EL (cell line): ENCODE measurements at regions not wholly inside any gene's neighbourhood (a gene's known extent, or its start where the extent isn't known, plus 50 kb on each side); places are given as distances from the start of the nearest gene placed in this dataset.

Experiments
- DNase-seq: peaks from one replicate; pipeline ENCODE4 v3.0.0-alpha.2; 2016

DNA sequence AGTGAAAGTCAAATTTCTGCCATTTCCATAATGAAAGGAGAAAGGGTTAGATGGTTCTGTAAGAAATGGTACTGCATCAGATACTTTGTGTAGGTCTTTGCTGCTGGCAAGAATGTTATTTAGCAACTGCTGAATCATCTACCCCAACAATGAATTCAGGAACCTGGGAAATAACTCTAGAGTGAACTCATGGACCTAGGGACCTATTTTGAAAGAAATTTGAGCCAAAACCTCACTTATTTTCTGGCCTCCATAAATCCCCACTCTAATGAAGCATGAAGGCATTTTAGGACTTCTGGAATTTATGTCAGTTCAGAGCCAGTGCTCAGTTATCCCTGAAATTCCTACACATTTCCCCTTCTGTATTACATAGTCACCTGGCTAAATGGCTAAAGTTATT, 50.9 kb upstream of the CPNE8 start:
- DNase-seq = no peak
